ENCODE measurements at regions not wholly inside any gene's neighbourhood (a gene's known extent, or its start where the extent isn't known, plus 50 kb on each side); places are given as distances from the start of the nearest gene placed in this dataset.

DNA sequence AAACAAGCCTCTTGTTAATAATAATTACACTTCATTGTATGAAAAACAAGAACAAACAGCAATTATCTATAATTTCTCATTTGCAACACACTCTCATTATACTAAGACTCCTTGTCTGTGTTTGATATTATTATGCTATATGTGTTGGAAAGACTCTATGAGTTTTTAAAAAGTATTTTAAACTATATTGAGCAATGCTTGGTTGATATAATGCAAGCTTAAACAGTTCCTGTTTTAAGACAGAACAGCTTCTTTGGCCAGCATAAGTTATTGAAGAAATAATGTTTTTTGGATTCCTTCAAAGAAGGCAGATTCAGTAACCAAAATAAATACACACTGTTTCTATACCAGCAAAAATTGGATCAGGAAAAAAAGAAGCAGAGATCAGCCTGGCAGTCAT lies 871.4 kb downstream of the MAT2B start:
- DNase-seq (ENCODE audit: low read depth in 2 of 2), result no peak

DNA sequence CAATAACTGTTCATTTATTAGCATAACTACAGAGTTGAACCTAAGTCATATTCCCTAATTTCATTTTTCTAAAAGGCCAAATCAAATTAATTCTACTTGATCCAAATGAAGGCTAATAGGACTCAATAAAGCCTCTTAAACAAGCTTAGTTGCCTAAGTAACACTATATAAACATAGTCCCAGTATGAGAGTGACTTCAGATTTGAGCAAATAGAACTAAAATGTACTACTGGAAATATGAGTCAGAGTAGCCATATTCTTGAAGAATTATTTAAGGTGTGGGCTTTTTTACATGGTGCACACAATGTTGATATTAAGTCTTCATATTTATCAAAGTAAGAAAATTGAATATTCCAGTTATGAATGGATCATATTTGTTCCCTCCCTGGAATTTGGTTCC lies 872.3 kb downstream of the MAT2B start:
- no peak for DNase-seq (ENCODE audit: low read depth in 2 of 2)

DNA sequence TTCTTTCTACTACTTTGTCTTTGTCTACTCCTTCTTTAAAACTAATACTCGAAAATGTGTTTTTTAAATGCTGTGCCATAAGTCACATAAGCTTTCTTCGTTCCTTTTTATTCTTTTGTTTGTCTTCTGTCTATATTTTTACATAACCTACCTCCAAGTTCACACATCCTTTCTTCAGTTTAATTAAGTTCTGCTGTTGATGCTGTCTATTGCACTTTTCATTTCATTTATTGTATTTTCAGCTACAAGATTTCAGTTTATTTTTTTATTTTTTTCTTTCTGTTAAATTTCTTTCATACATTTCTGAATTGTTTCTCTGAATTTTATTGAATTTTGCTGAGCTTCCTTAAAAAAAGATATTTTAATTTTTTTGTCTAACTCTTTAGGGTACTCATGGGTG lies 878.2 kb downstream of the MAT2B start:
- DNase-seq (ENCODE audit: low read depth in 2 of 2), result no peak

DNA sequence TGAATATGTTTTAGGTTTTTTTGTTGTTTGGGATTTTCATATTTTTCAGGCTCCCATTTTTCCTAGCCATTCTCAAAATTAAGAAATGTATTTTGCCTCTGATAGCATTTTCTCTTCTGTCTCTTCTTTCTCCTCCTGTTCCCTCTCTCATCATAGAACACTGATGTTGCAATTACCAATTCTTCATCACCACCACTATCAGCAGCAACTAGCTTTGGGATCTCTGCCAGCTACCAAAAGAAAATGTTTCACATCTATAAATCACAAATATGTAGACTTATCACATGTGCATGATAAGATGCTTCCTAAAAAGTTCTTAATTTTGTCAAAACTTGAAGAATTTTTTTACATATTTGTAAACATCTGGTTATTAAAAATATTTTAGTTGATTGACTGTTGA lies 887.1 kb downstream of the MAT2B start:
- no peak for DNase-seq (ENCODE audit: low read depth in 2 of 2)

DNA sequence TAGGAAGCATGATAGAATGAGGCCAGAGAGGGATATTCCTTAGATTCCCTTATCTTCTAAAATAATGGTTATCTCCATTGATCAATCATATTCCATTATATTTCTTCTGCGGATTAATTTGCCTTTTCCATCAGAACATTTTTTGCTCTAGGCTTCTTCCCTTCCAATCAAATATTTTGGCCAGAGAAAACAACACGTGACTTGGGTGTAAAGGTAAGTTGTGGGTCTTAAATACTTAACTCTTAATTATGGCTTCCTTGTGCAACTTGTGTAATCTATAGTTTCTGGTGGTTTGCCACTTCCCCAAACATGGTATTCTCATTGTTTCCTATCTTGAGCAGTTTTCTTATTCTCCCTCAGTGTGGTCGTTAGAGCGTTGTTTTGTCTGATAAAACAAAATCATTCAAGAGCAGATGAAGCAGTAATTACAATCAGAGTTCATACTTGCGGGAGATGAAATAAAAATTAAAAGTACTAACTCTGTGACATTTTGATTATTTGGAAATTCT lies 889.3 kb downstream of the MAT2B start:
- no peak for DNase-seq (ENCODE audit: low read depth in 2 of 2)

DNA sequence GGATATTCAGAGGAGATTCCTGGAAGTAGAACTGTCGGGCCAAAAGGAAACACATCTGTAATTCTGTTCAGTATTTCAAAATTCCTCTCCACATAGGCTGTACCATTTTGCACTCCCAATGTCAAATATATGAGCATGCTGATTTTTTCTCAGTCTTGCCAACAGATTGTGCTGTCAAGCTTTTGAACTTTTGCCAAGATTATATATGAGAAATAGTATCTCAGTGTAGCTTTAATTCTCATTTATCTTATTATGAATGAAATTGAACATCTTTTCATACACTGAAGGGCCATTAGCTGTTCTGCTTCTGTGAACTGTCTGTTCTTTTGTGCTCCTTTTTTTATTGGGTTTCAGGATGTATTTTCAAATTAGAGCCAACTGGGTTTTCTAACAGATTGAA lies 907.1 kb downstream of the MAT2B start:
- no peak for DNase-seq (ENCODE audit: low read depth in 2 of 2)

DNA sequence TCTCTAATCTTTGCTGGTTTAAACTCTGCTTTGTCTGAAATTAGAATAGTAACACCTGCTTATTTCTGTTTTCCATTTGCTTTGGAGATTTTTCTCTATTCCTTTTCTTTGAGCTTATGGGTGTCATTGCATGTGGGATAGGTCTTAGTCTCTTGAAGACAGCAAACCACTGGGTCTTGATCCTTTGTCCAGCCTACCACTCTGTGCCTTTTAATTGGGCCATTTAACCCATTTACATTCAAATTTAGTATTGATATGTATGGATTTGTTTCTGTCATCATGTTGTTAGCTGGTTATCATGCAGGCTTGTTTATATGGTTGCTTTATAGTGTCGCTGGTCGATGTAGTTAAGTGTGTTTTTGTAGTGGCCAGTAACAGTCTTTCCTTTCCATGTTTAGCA lies 914.7 kb downstream of the MAT2B start:
- DNase-seq (ENCODE audit: low read depth in 2 of 2), result no peak

DNA sequence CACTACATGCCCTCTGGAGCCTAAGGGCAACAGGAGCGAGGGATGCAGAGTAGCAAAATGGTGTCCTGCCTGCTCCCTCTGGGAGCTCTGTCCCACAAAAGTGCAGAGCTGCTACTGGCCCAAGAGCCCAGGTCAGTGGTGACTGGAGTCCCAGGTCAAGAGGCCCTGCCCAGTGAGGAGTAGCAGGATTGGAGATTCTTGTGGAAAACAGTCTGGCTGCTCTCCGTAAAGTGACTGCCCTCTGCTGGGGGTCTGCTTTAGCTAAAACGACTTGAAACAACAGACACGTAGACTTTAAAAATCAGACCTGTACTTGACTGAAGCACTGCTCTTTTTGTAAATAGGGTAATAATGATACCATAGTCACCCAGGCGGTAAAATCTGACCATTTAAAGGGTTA lies 917.0 kb downstream of the MAT2B start:
- no peak for DNase-seq (ENCODE audit: low read depth in 2 of 2)

DNA sequence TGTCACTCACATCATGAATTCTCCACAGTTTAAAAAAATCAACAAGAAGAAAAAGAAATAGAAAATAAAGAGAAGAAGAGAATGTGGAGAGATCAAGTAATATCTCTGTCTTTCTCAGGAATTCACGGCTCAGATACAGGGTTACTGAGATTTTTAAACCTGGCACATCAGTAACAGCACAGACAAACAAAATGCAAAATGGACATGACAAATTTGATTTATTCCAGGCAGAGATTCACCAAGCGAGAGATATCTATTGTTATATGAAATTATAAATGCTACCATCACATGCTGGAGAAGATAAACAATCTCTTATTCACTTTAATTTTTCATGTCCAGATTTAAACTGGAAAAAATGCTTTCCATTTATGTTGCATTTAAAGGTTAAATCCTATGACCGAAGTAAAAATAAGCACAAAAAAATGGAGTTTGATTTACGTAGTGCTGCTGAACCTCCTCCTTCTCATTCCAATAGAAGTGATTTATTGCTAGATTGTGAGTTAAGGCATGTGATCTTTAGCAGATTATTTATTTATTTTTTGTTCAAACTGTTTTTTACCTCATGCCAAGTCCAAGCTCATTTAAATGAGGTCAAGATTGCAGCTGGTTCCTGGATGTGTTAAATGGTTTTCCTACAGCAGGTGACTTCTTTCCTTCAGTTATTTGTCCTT lies 926.4 kb downstream of the MAT2B start:
- no peak for DNase-seq (ENCODE audit: low read depth in 2 of 2)

DNA sequence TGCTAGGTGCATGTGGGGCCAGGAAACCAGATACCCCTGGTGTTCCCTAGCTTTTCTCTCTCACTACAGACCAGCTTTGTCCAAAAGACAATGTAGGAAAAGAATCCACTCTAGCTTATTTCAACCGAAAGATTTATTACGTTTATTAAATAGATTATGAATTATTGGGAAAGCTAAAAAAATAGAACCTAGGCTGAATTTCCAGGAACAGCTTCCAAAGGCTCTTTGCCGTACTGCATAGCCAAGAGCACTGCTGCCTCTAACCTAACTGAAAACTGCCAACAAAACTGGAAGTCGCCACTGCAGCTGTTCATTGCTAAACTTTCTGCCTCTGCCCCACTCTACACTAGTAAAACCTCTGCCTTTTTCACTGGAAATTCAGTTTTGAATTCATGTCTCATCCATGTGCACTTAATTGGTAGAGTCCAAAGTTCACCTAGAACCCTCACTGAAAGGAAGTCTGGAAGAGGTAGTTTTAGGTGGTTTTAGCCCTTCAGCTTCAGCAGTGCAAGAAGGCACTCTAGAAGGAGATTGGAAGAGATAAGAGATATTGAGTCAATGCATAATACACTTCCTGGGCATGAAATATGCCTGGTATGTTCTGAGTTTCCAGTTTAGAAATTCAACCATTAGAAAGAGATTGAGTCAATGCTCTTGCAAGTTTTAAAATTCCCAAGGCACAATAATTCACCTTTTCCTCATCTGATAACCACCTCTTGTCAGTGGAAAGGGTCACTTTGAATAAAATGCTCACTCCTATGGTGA lies 927.9 kb downstream of the MAT2B start:
- DNase-seq (ENCODE audit: low read depth in 2 of 2), result no peak

DNA sequence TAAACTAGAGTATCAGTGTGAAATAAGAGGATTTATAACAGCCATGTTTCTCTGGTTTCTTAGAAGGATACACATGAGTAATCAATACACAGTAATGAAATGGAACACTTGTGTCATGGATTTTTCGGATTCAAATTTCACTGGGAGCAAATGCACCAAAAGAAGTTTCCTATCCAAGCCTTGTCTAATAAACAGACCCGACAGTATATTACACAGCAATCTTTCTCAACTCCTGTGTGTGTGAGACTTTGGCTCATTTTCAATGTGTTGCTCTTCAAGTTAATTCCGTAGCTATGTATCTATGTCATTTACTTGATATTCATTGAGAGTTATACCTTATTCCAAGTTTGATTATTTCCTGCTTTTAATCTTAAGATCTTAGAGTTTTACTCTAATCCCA lies 930.2 kb downstream of the MAT2B start:
- DNase-seq (ENCODE audit: low read depth in 2 of 2), result no peak

DNA sequence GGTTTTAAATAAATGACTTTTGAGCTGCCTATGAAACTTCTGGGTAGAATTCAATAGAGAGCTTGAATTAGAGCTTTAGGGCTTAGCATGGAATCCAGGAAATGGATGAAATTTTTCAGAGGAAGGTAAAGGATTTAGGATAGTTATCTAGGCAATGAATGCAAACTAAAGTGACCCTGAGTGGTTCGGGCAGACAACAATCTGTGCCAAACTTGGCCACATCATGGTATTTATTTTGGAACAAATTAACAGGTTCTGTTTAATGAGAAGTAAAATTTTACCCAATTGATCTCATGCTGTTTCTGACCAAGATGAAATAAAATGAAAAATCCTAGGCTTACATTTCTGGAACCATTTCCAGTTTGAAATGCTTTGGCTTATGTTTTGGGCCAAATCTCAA lies 934.4 kb downstream of the MAT2B start:
- DNase-seq (ENCODE audit: low read depth in 2 of 2), result no peak

DNA sequence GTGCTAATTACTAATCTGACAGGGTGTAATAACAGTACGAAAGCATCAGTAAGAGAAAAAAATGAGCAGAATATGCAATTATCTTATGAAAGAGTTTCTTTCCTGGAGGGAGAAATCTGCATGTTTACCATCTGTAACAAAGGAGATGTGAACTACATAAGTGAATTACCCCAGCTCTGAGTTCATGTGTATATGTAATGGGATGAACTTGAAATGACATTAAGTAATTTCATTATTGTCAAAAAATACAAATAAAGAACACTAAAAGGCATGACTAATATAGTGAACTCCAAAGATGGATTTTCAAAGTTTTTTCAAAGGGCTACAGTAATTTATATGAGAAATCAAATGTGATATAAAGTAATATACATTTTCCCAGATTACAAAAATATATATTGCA lies 944.0 kb downstream of the MAT2B start:
- no peak for DNase-seq (ENCODE audit: low read depth in 2 of 2)

DNA sequence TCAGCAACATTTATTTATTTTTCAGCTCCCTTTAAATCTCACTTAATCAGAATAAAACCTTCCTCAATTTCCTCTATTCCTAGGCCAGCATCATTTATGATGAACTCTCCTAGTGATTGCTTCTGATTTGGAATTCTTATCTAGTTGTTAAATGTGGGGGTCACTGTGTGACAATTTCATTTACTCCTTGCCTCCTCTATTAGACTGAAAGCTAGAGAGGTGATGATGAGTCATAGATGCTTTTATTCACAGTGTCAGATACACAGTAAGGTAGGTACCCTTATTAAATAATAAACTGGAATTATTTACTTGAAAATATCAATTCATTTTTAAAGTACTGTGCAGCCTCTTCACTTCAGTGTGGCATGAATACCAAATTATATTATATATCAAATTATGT lies 960.6 kb downstream of the MAT2B start:
- no peak for DNase-seq (ENCODE audit: low read depth in 2 of 2)

DNA sequence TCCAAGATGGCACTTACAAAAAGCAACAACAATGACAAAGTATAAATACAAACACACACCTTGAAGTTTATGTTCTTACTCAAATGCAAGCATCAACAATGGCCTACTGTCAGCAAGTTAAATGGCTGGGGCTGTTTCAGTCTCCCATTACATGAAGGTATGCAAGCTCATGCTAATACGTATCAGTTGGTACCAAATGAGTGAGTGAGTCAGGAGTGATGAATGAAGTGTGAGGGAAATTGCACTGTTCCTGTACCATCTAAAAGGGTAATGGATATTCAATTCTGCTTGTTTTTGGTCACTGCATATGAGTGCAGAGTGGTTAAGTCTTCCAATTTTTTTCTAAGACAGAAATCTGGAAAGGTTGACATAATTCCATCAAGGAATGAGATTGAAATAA lies 964.9 kb downstream of the MAT2B start:
- DNase-seq (ENCODE audit: low read depth in 2 of 2), result no peak

DNA sequence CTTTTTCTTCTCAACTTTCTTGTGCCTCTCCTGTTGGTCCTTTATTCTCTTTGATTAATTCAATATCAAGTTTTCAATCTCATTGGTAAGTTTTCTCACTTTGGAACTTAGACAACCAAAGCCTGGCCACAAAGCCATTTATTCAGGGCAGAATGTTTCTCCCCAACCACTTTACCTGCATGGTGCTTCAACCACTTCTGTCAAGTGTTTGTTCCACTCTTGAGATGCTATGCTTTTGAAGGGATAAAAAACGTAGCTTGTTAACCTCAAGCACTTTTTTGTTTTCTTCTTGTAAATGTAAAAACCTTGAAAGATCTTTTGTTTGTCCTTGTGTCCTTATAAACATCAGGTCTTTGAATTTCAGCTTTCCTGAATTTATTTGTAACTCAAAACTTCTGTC lies 966.7 kb downstream of the MAT2B start:
- no peak for DNase-seq (ENCODE audit: low read depth in 2 of 2)

DNA sequence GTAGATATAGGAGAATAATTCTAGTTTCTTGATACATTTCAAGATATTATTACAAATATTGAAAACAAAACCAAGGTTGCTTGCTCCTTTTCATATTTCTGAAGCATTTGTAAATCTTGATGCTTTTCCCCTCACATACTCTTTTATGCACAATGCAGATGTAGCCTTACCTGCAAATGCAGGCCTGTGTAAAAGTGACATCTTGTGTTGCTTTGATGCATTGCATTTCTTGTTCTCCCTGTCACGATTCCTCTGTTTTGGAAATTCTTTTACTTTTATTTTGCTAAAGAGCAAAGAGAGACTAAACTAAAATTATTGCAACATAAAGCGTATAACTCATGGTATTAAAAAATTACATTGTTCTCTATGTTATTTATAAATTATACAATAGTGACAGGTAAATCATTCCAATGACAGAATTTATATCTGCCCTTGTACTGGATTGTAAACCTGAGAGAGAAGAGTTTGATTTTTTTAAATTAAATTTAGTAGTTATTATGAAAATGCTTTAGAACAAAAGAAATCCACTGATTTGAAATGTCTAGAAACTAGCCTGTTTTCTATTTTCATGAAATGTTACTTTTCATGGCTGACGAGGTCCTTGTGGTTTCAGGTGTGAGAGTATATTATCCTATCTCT lies 970.0 kb downstream of the MAT2B start:
- DNase-seq (ENCODE audit: low read depth in 2 of 2), result no peak

DNA sequence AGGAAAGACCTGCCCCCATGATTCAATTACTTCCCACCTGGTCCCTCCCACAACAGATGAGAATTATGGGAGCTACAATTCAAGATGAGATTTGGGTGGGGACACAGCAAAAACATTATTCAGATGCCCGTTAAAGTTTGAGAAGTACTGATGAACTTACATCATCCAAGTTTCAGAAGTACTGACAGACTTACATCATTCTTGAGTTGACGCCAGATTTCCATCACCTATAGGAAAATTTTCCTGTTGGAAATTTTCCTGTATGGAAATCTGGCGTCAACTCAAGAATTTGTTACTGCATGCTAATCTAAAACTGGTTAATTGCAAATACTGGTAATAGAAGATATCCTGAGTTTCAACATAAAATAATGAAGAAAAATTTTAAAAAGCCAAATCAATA lies 975.9 kb downstream of the MAT2B start:
- no peak for DNase-seq (ENCODE audit: low read depth in 2 of 2)

DNA sequence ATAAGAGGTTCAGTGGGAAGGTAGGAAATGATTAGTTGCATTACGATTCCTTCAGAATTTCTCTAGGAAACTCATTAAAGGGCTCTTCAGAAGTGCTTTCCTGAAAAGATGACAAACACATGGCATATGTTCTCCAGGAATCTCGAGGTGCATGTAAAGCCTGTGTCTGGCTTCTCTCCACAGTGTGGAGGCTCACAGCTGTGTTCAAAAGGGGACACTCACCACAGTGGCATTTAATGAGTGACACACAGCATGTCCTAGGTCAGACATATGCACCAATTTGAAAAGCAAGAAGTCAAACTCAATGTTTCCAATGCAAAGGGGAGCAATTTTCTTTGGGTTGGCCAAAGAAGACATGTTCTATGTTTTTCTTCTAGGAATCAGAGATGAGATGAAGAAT lies 976.9 kb downstream of the MAT2B start:
- DNase-seq (ENCODE audit: low read depth in 2 of 2), result no peak

DNA sequence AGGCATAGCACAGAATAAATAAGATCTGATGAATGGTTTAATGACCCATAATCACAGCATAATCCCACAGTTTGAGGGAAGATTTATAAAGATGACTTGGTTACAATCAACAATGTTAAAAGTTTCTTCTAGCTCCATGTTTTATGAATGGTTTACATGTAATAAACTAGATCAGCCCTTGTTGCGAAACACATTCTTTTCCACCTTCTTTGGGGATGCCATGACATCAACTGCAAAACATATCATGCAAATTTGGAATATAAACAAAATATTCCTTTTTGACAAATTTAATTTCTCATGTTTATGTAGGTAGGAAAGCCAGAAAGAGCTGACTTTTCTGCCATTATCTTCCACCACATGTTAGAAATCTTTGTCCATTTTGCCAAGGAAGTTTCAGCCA lies 979.5 kb downstream of the MAT2B start:
- no peak for DNase-seq (ENCODE audit: low read depth in 2 of 2)

DNA sequence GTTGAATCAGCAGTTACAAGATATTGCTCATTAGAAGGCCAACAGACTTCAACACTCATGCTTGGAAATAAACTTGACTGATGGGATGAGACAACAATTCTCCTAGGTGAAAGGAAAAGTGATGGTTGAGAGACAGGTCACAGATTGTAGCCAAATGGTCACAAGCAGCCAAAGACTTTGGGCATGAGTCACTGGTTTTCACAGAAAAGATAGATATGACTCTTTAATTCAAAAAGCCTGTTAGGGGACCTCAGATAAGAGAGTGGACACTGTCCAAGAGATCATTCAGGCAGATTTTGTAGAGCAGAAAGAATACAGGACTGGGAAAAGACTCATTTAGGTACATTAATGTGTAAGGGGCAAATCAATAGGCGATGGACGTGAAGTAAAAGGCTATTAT lies 982.5 kb downstream of the MAT2B start:
- no peak for DNase-seq (ENCODE audit: low read depth in 2 of 2)

DNA sequence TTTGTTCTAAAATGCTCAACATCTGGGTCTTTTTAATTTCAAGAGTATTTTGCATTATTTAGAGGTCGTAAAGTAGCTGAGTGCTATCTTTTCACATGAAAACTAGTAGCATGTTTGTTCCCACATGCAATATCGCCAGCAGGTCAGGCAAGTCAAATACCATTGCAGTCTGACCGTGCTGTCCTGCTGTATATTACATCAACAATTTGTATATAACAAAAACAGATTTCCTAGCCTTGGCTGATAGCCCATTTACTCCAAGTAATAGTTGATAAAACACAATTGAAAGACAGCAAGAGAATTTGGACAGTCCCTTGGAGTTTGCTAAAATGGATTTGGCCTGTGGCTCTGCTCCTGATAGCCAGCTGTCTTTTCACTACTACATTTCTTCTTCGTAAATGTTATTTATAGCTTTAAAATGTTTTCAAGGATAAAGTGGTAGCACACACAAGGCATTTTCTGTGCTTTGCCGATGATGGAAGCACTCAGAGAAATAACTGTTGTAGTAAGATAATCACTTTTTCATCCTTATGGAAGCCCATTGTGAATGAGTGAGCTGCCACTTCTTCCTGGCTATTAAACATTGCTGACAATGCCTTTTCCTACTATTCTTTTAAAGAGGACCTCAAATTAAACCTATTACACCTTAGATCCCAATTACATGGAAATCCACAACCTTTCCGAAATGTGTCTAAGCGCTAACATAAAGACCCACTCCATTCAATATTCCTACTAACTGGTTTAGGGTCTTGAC lies 992.1 kb downstream of the MAT2B start:
- no peak for DNase-seq (ENCODE audit: low read depth in 2 of 2)

All from activated CD4-positive, alpha-beta T cell treated with anti-CD3 and anti-CD28 coated beads for 24 hours (primary cell).